CD4-positive, alpha-beta memory T cell (primary cell): ENCODE measurements at regions not wholly inside any gene's neighbourhood (a gene's known extent, or its start where the extent isn't known, plus 50 kb on each side); places are given as distances from the start of the nearest gene placed in this dataset.

Experiments
- CTCF ChIA-PET: fragments of 350-600 bp; sonication (Branson Sonifier 250); formaldehyde crosslinking; loops from one replicate; lab custom pipeline; 2021; ENCODE audit warnings: inconsistent platforms; ENCODE audit not compliant: partially characterized antibody; lab: Charles Lee
- POLR2A ChIA-PET: fragments of 350-600 bp; sonication (Branson Sonifier 250); formaldehyde crosslinking; loops from one replicate; lab custom pipeline; 2021; ENCODE audit not compliant: partially characterized antibody; lab: Charles Lee
- DNase-seq, 5 donors: peaks; one replicate each; pipeline versions ENCODE4 v3.0.0 to v3.0.0-alpha.2; 2020 to 2022; ENCODE audit warnings: mixed read lengths in 1 of 5
- H3K27ac ChIP-seq: one replicate; pipeline ENCODE4 v1.7.0; 2013; ENCODE audit warnings: low read depth, low read length
- H3K27me3 ChIP-seq: 2 replicates; pipeline ENCODE4 v1.7.0; 2013; ENCODE audit warnings: mild to moderate bottlenecking, low read length, moderate library complexity; ENCODE audit not compliant: insufficient read depth
- H3K36me3 ChIP-seq: 2 replicates; pipeline ENCODE4 v1.7.0; 2013; ENCODE audit warnings: mild to moderate bottlenecking, low read length, moderate library complexity; ENCODE audit not compliant: insufficient read depth
- H3K4me1 ChIP-seq: 2 replicates; pipeline ENCODE4 v1.7.0; 2013; ENCODE audit warnings: mild to moderate bottlenecking, low read length, moderate library complexity; ENCODE audit not compliant: insufficient read depth
- H3K4me3 ChIP-seq, 2 donors: one replicate each; pipeline ENCODE4 v1.7.0; 2013; ENCODE audit warnings: low read length in 2 of 2, mild to moderate bottlenecking in 1 of 2
- H3K9me3 ChIP-seq, 2 donors: one replicate each; pipeline ENCODE4 v1.7.0; 2013; ENCODE audit warnings: low read length in 2 of 2, control low read depth in 1 of 2; ENCODE audit not compliant: control insufficient read depth in 1 of 2
- H3K27ac Mint-ChIP-seq, 7 donors: one replicate each; pipeline ENCODE4 v1.8.0; 2020 to 2021; ENCODE audit warnings: mixed read lengths in 7 of 7, mild to moderate bottlenecking in 6 of 7, inconsistent platforms in 3 of 7, moderate library complexity in 3 of 7
- H3K27me3 Mint-ChIP-seq, 2 donors: one replicate each; pipeline ENCODE4 v1.8.0; 2020 to 2021; ENCODE audit warnings: mixed read lengths in 2 of 2
- H3K36me3 Mint-ChIP-seq, 2 donors: one replicate each; pipeline ENCODE4 v1.8.0; 2020 to 2021; ENCODE audit warnings: mixed read lengths in 2 of 2, inconsistent platforms in 1 of 2, mild to moderate bottlenecking in 1 of 2
- H3K4me1 Mint-ChIP-seq, 4 donors: one replicate each; pipeline ENCODE4 v1.8.0; 2020 to 2021; ENCODE audit warnings: mixed read lengths in 4 of 4, mild to moderate bottlenecking in 1 of 4
- H3K4me3 Mint-ChIP-seq, 8 donors: one replicate each; pipeline ENCODE4 v1.8.0; 2020 to 2021; ENCODE audit warnings: mixed read lengths in 8 of 8, mild to moderate bottlenecking in 7 of 8, moderate library complexity in 6 of 8, inconsistent platforms in 3 of 8
- H3K9me3 Mint-ChIP-seq, 8 donors: one replicate each; pipeline ENCODE4 v1.8.0; 2020 to 2021; ENCODE audit warnings: mixed read lengths in 8 of 8, mild to moderate bottlenecking in 5 of 8, inconsistent platforms in 3 of 8, moderate library complexity in 1 of 8
- intact Hi-C: fragments of 100-400 bp; cut with micrococcal nuclease; formaldehyde crosslinking; loops from one replicate; pipeline ENCODE4 v1.15.1; 2023

DNA sequence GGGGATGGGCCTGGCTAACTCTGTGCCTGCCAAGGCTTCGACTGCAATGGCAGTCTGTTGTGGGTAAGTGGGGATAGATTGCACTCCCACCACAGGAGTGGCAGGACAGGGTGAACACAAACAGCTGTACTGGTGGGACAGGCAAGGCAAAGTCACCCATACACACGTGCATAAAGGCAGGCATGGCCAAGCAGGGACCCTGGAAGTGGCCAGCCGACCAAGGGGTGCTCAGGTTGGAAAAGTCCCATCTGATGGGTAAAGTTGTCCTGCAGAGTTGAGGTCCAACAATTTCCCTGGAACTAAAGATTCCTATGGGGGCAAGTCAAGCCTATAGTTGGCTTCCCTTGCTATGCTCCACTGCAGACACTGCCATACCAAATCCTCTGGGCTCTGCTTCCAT lies 1961.9 kb upstream of the ADGRL3 start:
- POLR2A ChIA-PET: no interaction called here
- H3K27me3 ChIP-seq: no peaks in the 10 kb centered on the region
- no peaks in the 10 kb centered on the region for H3K9me3 ChIP-seq
- H3K9me3 Mint-ChIP-seq: peaks cover 4 to 39% (median 25%) of the 10 kb centered on the region in 8 donors
- no peaks in the 10 kb centered on the region for H3K27me3 Mint-ChIP-seq
- no peak overlapping the region for H3K27ac ChIP-seq
- no peaks in the 10 kb centered on the region for H3K36me3 ChIP-seq
- H3K36me3 Mint-ChIP-seq: no peaks in the 10 kb centered on the region
- no peak overlapping the region for H3K4me3 ChIP-seq
- no peaks in the 10 kb centered on the region for H3K4me1 Mint-ChIP-seq
- no peaks in the 10 kb centered on the region for H3K4me1 ChIP-seq
- DNase-seq: no peak
- intact Hi-C loops: no loop called here
- no peak overlapping the region for H3K4me3 Mint-ChIP-seq
- H3K27ac Mint-ChIP-seq: no peak overlapping the region
- CTCF ChIA-PET: no interaction called here

DNA sequence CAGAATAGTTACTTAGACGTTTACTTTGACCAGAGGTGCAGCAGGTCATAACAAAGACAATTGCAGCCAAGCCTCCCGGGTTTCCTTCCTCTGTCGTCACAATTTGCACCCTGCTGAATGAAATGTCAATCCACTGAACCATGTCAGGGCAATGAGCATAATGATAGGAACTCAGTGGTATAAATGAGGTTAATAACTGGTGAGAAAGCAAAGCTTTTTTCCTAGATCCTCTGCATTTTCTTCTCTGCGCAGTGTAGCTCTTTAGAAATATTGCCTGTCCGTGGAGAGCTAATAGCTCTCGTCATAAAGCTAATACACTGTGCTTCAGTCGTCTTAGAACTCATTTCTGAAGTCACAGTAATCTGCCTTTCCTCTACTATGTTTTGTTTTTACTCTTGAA lies 1960.1 kb upstream of the ADGRL3 start:
- no peak overlapping the region for H3K4me3 ChIP-seq
- H3K27ac Mint-ChIP-seq: no peak overlapping the region
- H3K36me3 Mint-ChIP-seq: no peaks in the 10 kb centered on the region
- H3K4me1 Mint-ChIP-seq: no peaks in the 10 kb centered on the region
- no peaks in the 10 kb centered on the region for H3K27me3 Mint-ChIP-seq
- H3K9me3 Mint-ChIP-seq: peaks cover 4 to 42% (median 26%) of the 10 kb centered on the region in 8 donors
- DNase-seq: no peak
- no peak overlapping the region for H3K27ac ChIP-seq
- H3K4me1 ChIP-seq: no peaks in the 10 kb centered on the region
- H3K9me3 ChIP-seq: no peaks in the 10 kb centered on the region
- CTCF ChIA-PET: no interaction called here
- no peak overlapping the region for H3K4me3 Mint-ChIP-seq
- POLR2A ChIA-PET: interaction anchor here (0.6 kb wide), 1 partner anchor 53 kb away, joined by 3 read pairs; no protein-coding TSS in a partner anchor
- H3K27me3 ChIP-seq: no peaks in the 10 kb centered on the region
- intact Hi-C loops: no loop called here
- H3K36me3 ChIP-seq: no peaks in the 10 kb centered on the region

DNA sequence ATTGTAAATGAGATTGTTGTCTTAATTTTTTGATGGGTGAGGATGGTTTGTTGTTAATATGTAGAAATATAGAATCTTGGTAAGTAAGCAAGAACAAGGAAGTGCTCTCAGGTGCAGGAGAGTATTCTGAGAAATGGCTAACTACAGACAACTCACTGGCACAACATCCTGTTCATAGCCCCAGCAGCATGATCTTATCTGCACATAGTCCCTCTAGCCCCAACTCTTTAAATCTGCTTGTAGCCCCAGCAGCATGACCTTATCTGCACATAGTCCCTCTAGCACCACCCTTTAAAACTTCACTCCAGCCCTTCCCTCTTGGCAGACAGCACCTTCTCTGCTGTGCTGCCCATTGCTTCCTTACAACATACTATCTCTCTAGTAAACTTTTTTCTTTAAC lies 1957.1 kb upstream of the ADGRL3 start:
- intact Hi-C loops: no loop called here
- no peak for DNase-seq
- Histone ChIP-seq H3K27me3 (no peaks in the 10 kb centered on the region), H3K27ac (no peak overlapping the region), H3K36me3 (no peaks in the 10 kb centered on the region), H3K9me3 (no peaks in the 10 kb centered on the region), H3K4me3 (no peak overlapping the region), H3K4me1 (no peaks in the 10 kb centered on the region)
- CTCF ChIA-PET: no interaction called here
- Mint-ChIP-seq H3K4me1 (no peaks in the 10 kb centered on the region), H3K36me3 (no peaks in the 10 kb centered on the region), H3K9me3 (peaks cover 4 to 37% (median 18%) of the 10 kb centered on the region in 8 donors), H3K4me3 (no peak overlapping the region), H3K27ac (no peak overlapping the region), H3K27me3 (no peaks in the 10 kb centered on the region)
- POLR2A ChIA-PET: no interaction called here

DNA sequence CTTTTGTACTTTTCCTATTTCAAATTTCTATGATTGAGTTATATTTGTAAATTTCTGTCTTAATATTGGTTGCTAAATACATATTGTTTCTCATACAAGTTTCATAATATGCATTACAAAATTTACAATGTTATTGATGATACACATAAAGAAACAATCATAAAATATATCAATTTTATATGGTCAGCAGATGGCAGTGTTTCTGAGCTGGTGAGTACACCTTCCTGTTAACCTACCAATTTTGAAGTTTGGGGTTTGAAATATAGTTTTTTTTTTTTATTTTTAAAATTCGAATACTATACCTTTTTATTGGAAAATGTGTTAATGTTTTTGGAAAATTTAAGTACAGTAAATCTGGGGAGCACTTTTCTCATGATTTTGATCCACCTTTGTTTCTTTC lies 1953.1 kb upstream of the ADGRL3 start:
- Histone ChIP-seq H3K27me3 (no peaks in the 10 kb centered on the region), H3K9me3 (no peaks in the 10 kb centered on the region), H3K27ac (no peak overlapping the region), H3K4me3 (no peak overlapping the region), H3K36me3 (no peaks in the 10 kb centered on the region), H3K4me1 (no peaks in the 10 kb centered on the region)
- Mint-ChIP-seq H3K27ac (no peak overlapping the region), H3K4me1 (no peaks in the 10 kb centered on the region), H3K9me3 (peaks cover 0 to 32% (median 14%) of the 10 kb centered on the region in 8 donors), H3K27me3 (no peaks in the 10 kb centered on the region), H3K36me3 (no peaks in the 10 kb centered on the region), H3K4me3 (no peak overlapping the region)
- intact Hi-C loops: no loop called here
- ChIA-PET CTCF (no interaction called here), POLR2A (no interaction called here)
- no peak for DNase-seq

DNA sequence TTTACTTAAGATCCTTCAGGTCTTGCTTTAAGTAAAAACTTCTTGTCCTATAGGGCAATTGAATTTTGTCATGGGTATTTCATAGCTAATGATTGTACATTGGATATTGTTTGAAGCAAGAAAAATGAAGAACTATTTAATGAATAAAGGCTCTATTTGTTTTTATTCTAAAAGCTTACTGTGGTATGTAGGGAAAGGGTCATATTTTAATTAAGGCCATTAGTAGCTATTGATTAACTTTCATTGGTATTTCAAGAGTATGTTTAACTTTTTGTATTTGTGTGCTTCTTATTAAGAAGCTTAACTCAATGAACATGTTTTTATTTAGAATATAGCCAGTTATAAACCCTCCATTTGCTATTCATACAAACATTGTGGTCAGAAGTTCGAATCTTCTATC lies 1951.8 kb upstream of the ADGRL3 start:
- Histone ChIP-seq H3K36me3 (no peaks in the 10 kb centered on the region), H3K27me3 (no peaks in the 10 kb centered on the region), H3K9me3 (no peaks in the 10 kb centered on the region), H3K27ac (no peak overlapping the region), H3K4me3 (no peak overlapping the region), H3K4me1 (no peaks in the 10 kb centered on the region)
- Mint-ChIP-seq H3K9me3 (peaks cover 0 to 24% (median 9%) of the 10 kb centered on the region in 8 donors), H3K27ac (no peak overlapping the region), H3K27me3 (no peaks in the 10 kb centered on the region), H3K4me1 (no peaks in the 10 kb centered on the region), H3K36me3 (no peaks in the 10 kb centered on the region), H3K4me3 (no peak overlapping the region)
- CTCF ChIA-PET: no interaction called here
- intact Hi-C loops: no loop called here
- POLR2A ChIA-PET: no interaction called here
- no peak for DNase-seq

DNA sequence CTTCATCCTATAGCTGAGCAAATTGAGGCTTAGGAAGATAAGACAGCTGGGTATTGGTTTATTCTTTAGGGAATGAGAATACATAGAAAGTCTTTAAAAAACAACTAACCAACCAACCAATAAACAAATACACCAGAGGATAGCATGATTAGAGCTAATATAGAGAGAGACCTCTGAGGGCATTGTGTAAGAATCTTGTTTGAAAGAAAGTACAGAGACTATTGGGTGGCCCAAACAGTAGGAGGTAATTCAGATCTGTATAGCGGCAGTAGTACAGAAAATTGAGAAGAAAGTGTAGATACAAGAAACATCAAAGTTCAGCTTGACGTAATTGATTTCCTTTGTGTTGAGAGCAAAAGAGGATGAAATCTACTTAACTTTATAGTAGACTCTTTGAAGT lies 1951.0 kb upstream of the ADGRL3 start:
- no peak overlapping the region for H3K4me3 ChIP-seq
- ChIA-PET POLR2A (no interaction called here), CTCF (no interaction called here)
- H3K4me1 ChIP-seq: no peaks in the 10 kb centered on the region
- H3K36me3 ChIP-seq: no peaks in the 10 kb centered on the region
- no peak for DNase-seq
- H3K27me3 Mint-ChIP-seq: no peaks in the 10 kb centered on the region
- H3K4me3 Mint-ChIP-seq: no peak overlapping the region
- H3K4me1 Mint-ChIP-seq: no peaks in the 10 kb centered on the region
- no peaks in the 10 kb centered on the region for H3K36me3 Mint-ChIP-seq
- H3K27me3 ChIP-seq: no peaks in the 10 kb centered on the region
- H3K9me3 Mint-ChIP-seq: peaks cover 0 to 19% (median 7%) of the 10 kb centered on the region in 8 donors
- H3K9me3 ChIP-seq: no peaks in the 10 kb centered on the region
- intact Hi-C loops: no loop called here
- no peak overlapping the region for H3K27ac ChIP-seq
- H3K27ac Mint-ChIP-seq: no peak overlapping the region

DNA sequence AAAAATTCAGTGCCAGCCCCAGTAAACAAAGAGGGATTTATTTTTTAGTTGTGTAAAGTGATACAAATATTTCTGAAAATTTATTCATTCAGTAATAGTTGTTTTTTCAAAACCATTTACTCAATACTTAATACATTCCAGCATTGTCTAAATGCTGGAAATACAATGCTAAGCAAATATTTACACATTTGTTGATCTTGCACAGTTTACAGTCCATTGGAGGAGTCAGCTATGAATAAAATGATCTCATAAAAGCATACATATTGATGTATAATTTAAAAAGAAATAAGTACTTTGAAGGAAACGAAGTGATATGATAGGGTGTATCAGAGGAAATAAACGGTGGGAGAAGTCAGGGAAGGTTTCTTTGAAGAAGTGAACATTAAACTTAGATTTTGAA lies 1942.1 kb upstream of the ADGRL3 start:
- no peaks in the 10 kb centered on the region for H3K36me3 ChIP-seq
- ChIA-PET POLR2A (no interaction called here), CTCF (no interaction called here)
- Mint-ChIP-seq H3K4me1 (no peaks in the 10 kb centered on the region), H3K36me3 (no peaks in the 10 kb centered on the region), H3K27ac (no peak overlapping the region), H3K27me3 (no peaks in the 10 kb centered on the region), H3K9me3 (peaks cover 2 to 37% (median 15%) of the 10 kb centered on the region in 8 donors), H3K4me3 (no peak overlapping the region)
- no peak overlapping the region for H3K27ac ChIP-seq
- intact Hi-C loops: no loop called here
- H3K9me3 ChIP-seq: no peaks in the 10 kb centered on the region
- no peak overlapping the region for H3K4me3 ChIP-seq
- no peaks in the 10 kb centered on the region for H3K4me1 ChIP-seq
- H3K27me3 ChIP-seq: no peaks in the 10 kb centered on the region
- DNase-seq: no peak

DNA sequence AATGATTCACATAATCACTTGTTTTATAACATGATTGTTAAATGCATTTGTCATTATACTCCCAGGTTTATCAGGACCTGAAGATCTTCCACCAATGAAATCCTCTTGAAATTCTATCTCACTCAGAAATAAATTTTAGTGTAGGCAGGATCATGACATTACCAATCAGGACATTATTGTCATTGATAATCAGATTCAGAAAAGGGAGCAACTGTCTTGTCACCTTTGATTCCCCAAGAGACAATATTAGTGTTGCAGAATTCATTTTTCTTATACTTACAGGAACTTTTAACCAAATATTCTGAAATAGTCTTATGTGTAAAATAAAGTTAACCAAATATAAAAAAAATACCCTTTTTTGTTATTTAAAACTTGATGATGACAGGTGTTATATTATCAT lies 1892.5 kb upstream of the ADGRL3 start:
- intact Hi-C loops: no loop called here
- no peaks in the 10 kb centered on the region for H3K36me3 ChIP-seq
- H3K27me3 ChIP-seq: no peaks in the 10 kb centered on the region
- CTCF ChIA-PET: no interaction called here
- peaks cover 0 to 12% (median 4%) of the 10 kb centered on the region in 8 donors for H3K9me3 Mint-ChIP-seq
- peaks cover 0 to 5% of the 10 kb centered on the region in 2 donors for H3K9me3 ChIP-seq
- no peaks in the 10 kb centered on the region for H3K4me1 Mint-ChIP-seq
- no peak overlapping the region for H3K27ac Mint-ChIP-seq
- no peaks in the 10 kb centered on the region for H3K27me3 Mint-ChIP-seq
- H3K27ac ChIP-seq: no peak overlapping the region
- POLR2A ChIA-PET: no interaction called here
- no peak overlapping the region for H3K4me3 ChIP-seq
- no peak for DNase-seq
- H3K4me1 ChIP-seq: no peaks in the 10 kb centered on the region
- H3K36me3 Mint-ChIP-seq: no peaks in the 10 kb centered on the region
- no peak overlapping the region for H3K4me3 Mint-ChIP-seq
